Bronchial epithelial cell (primary cell): ENCODE measurements at regions not wholly inside any gene's neighbourhood (a gene's known extent, or its start where the extent isn't known, plus 50 kb on each side); places are given as distances from the start of the nearest gene placed in this dataset.

ENCODE experiments used
- DNase-seq: peaks from one replicate; pipeline ENCODE4 v3.0.0-alpha.2; 2010; ENCODE audit warnings: low read depth
- FAIRE-seq: peaks from 2 replicates; lab custom pipeline; 2011; peaks lifted over from hg19 to GRCh38; lab: Jason Lieb, UNC
- H3K27me3 ChIP-seq: 2 replicates; pipeline ENCODE4 v1.5.1; 2011; ENCODE audit warnings: low read length; ENCODE audit not compliant: control insufficient read depth, insufficient read depth
- H3K36me3 ChIP-seq: 2 replicates; pipeline ENCODE4 v1.5.1; 2011; ENCODE audit warnings: low read length; ENCODE audit not compliant: control insufficient read depth, insufficient read depth
- H3K4me3 ChIP-seq: 2 replicates; pipeline ENCODE4 v1.5.1; 2011; ENCODE audit warnings: mild to moderate bottlenecking, low read depth, low read length, control low read depth
- TF ChIP-seq, protein P1 (sequence below): IDR thresholded peaks from 2 replicates; pipeline ENCODE4 v1.5.1; 2011; ENCODE audit warnings: mild to moderate bottlenecking, moderate library complexity, low read length, control low read depth, inconsistent platforms; ENCODE audit not compliant: insufficient read depth, severe bottlenecking

DNA sequence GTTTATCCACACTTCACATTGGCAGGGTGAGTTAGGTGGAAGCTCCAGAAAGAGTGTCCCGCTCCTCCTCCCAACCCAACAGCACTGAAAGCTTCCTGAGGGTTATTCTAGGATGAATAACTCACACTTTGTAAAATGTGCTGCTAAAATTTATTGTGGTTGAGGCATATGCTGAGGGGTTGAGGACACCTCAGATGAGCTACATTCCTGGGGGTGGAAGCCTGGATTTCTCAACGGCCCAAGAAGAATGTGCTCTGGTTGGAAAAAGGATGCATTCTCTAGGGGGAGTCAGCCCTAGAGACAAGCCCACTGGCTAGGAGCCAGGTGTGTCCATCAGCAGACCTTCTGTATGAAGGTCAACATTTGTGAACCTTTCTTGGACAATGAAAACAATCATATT lies 91.5 kb upstream of the PDE1C start:
- H3K27me3 ChIP-seq: no peaks in the 10 kb centered on the region
- TF ChIP-seq, protein P1, sequence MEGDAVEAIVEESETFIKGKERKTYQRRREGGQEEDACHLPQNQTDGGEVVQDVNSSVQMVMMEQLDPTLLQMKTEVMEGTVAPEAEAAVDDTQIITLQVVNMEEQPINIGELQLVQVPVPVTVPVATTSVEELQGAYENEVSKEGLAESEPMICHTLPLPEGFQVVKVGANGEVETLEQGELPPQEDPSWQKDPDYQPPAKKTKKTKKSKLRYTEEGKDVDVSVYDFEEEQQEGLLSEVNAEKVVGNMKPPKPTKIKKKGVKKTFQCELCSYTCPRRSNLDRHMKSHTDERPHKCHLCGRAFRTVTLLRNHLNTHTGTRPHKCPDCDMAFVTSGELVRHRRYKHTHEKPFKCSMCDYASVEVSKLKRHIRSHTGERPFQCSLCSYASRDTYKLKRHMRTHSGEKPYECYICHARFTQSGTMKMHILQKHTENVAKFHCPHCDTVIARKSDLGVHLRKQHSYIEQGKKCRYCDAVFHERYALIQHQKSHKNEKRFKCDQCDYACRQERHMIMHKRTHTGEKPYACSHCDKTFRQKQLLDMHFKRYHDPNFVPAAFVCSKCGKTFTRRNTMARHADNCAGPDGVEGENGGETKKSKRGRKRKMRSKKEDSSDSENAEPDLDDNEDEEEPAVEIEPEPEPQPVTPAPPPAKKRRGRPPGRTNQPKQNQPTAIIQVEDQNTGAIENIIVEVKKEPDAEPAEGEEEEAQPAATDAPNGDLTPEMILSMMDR: no peak
- H3K4me3 ChIP-seq: no peak overlapping the region
- no peak for DNase-seq
- no peaks in the 10 kb centered on the region for H3K36me3 ChIP-seq
- no peak for FAIRE-seq

DNA sequence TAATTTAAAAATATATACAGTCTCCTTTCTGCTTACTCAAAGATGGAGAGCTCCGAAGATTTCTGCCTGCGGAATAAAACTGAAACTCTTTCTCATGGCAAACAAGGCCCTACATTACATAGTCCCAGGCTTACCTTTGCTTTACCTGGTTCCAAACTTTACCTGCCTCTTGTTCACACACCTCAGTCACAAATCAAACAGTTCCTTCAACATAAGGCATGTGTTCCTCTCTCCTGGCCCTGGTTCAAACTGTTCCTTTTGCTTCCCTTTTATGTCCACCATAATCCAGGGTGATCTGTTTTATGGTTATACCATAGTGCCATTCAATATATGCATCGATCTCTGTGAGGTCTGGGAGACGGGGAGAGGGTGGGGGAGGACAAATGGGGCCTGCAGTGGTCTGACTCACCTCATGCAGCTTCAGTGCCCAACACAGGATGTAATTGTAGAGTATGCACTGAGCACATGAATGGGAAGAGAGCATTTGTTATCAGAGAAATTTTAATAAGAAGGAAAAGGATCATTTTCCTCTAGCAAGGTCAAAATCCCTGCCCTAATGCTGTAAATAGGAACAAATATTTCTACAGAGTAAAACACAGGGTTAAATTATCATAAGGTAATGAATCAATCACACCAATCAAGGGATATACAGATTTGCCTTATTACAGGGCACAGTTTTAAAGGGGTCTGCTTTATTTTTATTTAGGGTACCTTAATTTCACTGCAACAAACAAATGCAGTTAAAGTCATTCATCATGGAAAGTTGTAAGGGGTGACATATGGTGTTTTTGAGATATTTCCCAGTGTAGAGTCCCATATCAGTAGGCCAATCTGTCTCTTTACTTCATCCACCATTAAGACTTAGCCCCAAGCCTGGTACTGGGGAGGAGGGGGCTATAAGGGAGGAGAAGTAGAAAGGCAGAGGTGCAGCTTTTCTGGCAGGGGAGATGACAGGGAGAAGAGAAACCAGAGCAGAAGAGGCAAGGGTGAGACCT lies 88.8 kb upstream of the PDE1C start:
- DNase-seq: no peak
- Histone ChIP-seq H3K4me3 (no peak overlapping the region), H3K27me3 (no peaks in the 10 kb centered on the region), H3K36me3 (no peaks in the 10 kb centered on the region)
- TF ChIP-seq, protein P1: no peak
- no peak for FAIRE-seq

DNA sequence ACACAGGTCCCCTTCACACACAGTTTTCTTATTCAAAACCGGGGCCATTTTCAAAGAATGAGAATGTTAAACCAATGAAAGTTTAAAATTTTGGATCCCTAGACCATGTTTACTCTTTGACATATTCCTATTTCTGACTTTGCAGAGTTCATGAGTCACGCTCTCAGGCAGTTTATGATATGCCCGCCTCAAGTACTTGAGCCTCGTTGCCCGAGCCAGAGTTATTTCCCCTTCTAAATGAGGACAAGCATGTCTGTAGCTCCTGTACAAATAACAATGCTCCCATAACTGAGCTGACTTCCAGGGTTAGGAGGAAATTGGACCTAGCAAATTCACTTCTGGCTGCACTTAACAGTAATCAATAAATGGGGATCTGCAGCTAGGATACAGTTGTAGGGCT lies 87.9 kb upstream of the PDE1C start:
- no peaks in the 10 kb centered on the region for H3K36me3 ChIP-seq
- H3K27me3 ChIP-seq: no peaks in the 10 kb centered on the region
- DNase-seq (peak; percentile 29), FAIRE-seq (no peak)
- TF ChIP-seq, protein P1: no peak
- no peak overlapping the region for H3K4me3 ChIP-seq

DNA sequence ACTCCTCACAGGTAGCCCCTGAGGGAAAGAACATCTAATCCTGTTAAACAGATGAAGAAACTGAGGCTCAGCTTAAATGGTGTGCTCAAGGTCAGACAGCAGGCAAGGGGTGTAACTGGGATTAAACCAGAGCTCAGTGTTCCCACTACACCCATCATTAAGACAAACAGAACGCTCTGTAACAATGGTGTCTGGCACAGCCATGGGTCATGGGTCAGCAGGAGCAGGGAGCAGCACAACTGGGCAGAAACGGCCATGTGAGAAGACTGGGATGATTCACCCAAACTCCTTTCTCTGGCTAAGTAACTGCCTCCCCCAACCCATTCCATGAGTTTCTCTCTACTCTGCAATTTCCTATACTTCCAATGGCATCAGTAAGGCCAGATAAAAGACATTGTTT lies 85.5 kb upstream of the PDE1C start:
- no peak overlapping the region for H3K4me3 ChIP-seq
- FAIRE-seq (no peak), DNase-seq (no peak)
- TF ChIP-seq, protein P1: no peak
- H3K36me3 ChIP-seq: no peaks in the 10 kb centered on the region
- no peaks in the 10 kb centered on the region for H3K27me3 ChIP-seq

- Histone ChIP-seq H3K36me3 (no peaks in the 10 kb centered on the region), H3K4me3 (no peak overlapping the region), H3K27me3 (no peaks in the 10 kb centered on the region)
- DNase-seq (no peak), FAIRE-seq (no peak)
- TF ChIP-seq, protein P1: no peak
These were observed 84.6 kb upstream of the PDE1C start for GRCh38 chr7:32154797-32155196.
